ENCODE measurements at regions not wholly inside any gene's neighbourhood (a gene's known extent, or its start where the extent isn't known, plus 50 kb on each side); places are given as distances from the start of the nearest gene placed in this dataset.
"Not testable (repeated sequence)": the region's sequence is repeated elsewhere in the genome, so short reads cannot be mapped to it uniquely, and the experiment has no call there.

DNA sequence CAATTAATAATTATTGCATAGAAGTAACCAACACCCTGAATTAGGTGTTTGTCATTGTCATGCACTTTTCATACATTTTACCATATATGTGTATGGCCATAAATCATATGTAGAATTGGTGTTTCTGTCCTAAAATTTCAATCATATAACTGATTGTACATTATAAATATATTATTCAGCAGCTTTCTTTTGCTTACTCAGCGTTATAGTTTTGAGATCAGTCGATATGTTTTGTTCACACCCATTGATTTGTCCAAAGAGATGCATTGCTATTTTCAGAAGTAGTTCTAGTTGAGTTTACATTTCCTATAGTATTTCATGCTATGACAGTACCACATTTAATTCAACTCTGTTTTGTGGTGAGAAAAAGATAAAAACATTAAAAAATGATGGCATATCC, 50.5 kb upstream of the PARP4 start:
- Mint-ChIP-seq H3K4me3 (ENCODE audit: unreplicated experiment) (no peak overlapping the region), H3K36me3 (ENCODE audit: unreplicated experiment) (no peaks in the 10 kb centered on the region), H3K27me3 (ENCODE audit: unreplicated experiment) (peaks cover 27% of the 10 kb centered on the region), H3K4me1 (ENCODE audit: unreplicated experiment) (no peaks in the 10 kb centered on the region), H3K27ac (ENCODE audit: unreplicated experiment) (no peak overlapping the region), H3K9me3 (ENCODE audit: unreplicated experiment) (no peaks in the 10 kb centered on the region)
- DNase-seq (ENCODE audit: extremely low spot score, unreplicated experiment), result no peak
- TF ChIP-seq, protein P1, sequence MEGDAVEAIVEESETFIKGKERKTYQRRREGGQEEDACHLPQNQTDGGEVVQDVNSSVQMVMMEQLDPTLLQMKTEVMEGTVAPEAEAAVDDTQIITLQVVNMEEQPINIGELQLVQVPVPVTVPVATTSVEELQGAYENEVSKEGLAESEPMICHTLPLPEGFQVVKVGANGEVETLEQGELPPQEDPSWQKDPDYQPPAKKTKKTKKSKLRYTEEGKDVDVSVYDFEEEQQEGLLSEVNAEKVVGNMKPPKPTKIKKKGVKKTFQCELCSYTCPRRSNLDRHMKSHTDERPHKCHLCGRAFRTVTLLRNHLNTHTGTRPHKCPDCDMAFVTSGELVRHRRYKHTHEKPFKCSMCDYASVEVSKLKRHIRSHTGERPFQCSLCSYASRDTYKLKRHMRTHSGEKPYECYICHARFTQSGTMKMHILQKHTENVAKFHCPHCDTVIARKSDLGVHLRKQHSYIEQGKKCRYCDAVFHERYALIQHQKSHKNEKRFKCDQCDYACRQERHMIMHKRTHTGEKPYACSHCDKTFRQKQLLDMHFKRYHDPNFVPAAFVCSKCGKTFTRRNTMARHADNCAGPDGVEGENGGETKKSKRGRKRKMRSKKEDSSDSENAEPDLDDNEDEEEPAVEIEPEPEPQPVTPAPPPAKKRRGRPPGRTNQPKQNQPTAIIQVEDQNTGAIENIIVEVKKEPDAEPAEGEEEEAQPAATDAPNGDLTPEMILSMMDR (IDR thresholded peaks at IDR 0.05), result no peak

DNA sequence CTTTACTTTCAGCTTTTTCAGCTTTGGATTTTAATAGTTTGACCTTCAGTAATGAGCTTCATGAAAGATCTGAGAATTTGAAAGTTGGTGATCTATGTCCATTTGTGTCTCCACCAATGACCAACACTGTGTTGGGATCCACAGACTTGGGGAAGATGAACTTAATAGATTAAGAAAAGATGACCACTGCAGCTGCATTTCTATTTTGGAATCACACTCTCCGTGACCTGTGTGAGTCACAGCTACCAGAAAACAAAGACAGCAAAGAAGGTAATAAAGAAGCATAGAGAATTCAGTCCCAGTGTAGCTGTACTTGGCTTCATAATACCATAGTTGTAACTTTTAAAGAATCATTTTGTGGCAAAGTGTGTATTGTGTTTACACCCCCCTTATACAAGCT, 51.4 kb upstream of the PARP4 start:
- not testable (repeated sequence) for H3K4me3 Mint-ChIP-seq (ENCODE audit: unreplicated experiment); H3K9me3 Mint-ChIP-seq (ENCODE audit: unreplicated experiment); DNase-seq (ENCODE audit: extremely low spot score, unreplicated experiment); H3K4me1 Mint-ChIP-seq (ENCODE audit: unreplicated experiment); H3K36me3 Mint-ChIP-seq (ENCODE audit: unreplicated experiment); H3K27ac Mint-ChIP-seq (ENCODE audit: unreplicated experiment)
- H3K27me3 Mint-ChIP-seq (ENCODE audit: unreplicated experiment), result peaks cover 20% of the 10 kb centered on the region

DNA sequence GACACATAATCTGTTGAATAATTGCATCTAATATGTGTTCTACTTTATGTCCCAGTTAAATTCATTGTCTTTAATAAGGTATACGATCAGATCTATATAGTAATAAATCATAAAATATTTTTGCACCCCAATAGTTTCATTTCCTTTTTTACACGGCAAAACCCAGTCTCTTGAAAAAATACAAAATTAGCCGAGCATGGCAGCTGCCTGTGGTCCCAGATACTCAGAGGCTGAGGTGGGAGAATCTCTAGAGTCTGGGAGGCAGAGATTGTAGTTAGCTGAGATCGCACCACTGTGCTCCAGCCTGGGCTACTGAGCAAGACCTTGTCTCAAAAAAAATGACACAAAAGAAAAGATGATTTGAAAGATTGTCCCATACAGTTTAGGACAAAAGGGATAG, 52.3 kb upstream of the PARP4 start:
- H3K27me3 Mint-ChIP-seq (ENCODE audit: unreplicated experiment), result peaks cover 22% of the 10 kb centered on the region
- H3K9me3 Mint-ChIP-seq (ENCODE audit: unreplicated experiment), result no peaks in the 10 kb centered on the region
- no peak for DNase-seq (ENCODE audit: extremely low spot score, unreplicated experiment)
- TF ChIP-seq, protein P1 (IDR thresholded peaks at IDR 0.05), result no peak
- no peaks in the 10 kb centered on the region for H3K4me1 Mint-ChIP-seq (ENCODE audit: unreplicated experiment)
- H3K27ac Mint-ChIP-seq (ENCODE audit: unreplicated experiment), result no peak overlapping the region
- H3K4me3 Mint-ChIP-seq (ENCODE audit: unreplicated experiment), result no peak overlapping the region
- no peaks in the 10 kb centered on the region for H3K36me3 Mint-ChIP-seq (ENCODE audit: unreplicated experiment)

DNA sequence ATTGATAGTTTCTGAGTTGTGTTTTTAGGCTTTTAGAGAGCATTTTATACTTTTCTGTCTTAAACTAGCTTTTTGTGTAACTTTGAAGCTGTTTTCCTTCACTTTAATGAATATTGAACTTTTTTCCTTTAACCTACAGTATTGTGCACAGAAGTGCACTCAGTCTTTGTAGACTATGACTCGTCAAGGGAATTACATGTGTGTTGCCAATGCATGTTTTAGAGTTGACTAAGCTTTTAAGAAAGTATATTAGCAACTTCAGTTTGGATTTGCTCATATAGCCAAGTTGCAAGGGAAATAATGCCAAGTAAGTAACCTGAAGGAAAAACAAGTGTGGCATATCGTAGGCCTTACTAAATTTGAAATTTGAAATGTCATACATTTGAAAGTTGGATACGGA, 55.0 kb upstream of the PARP4 start:
- H3K27ac Mint-ChIP-seq (ENCODE audit: unreplicated experiment); H3K4me3 Mint-ChIP-seq (ENCODE audit: unreplicated experiment); H3K36me3 Mint-ChIP-seq (ENCODE audit: unreplicated experiment); DNase-seq (ENCODE audit: extremely low spot score, unreplicated experiment); H3K9me3 Mint-ChIP-seq (ENCODE audit: unreplicated experiment); H3K4me1 Mint-ChIP-seq (ENCODE audit: unreplicated experiment): not testable (repeated sequence)
- peaks cover 24% of the 10 kb centered on the region for H3K27me3 Mint-ChIP-seq (ENCODE audit: unreplicated experiment)

DNA sequence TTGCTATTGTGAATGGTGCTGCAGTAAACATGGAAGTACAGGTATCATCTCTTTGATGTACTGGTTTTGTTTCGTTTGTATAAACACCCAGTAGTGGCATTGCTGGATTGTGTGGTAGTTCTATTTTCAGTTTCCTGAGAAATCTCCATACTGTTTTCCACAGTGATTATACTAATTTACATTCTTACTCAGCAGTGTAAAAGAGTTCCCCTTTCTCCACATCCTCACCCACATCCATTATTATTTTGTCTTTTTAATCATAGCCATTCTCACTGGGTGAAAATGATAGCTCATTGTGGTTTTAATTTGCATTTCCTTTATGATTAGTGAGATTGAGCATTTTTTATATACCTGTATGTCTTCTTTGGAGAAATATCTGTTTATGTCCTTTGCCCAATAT, 62.3 kb upstream of the PARP4 start:
- Mint-ChIP-seq H3K27me3 (ENCODE audit: unreplicated experiment) (peaks cover 26% of the 10 kb centered on the region), H3K36me3 (ENCODE audit: unreplicated experiment) (no peaks in the 10 kb centered on the region), H3K27ac (ENCODE audit: unreplicated experiment) (no peak overlapping the region), H3K4me3 (ENCODE audit: unreplicated experiment) (no peak overlapping the region), H3K9me3 (ENCODE audit: unreplicated experiment) (peaks cover 9% of the 10 kb centered on the region), H3K4me1 (ENCODE audit: unreplicated experiment) (no peaks in the 10 kb centered on the region)
- TF ChIP-seq, protein P1 (IDR thresholded peaks at IDR 0.05), result no peak
- DNase-seq (ENCODE audit: extremely low spot score, unreplicated experiment), result no peak

DNA sequence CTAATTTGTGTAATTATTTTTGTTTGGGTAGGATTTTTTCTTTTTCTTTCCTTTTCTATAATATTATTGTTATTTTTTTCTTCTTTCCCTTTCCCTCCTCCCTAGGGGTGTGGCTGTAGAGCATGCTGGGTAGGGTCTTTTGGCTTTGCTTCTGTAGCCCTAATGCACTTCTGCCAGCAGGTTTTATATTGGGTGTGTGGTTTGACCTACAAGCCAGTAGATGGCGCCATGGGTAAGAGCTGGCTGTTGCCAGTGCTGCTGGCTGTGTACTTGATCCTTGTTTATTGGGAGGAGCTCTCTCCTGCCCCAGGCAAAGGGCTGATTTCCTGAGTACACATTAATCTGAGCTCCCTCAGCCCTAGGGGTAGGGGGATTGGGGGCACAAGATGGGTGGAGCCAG, 67.7 kb upstream of the PARP4 start:
- TF ChIP-seq, protein P1 (IDR thresholded peaks at IDR 0.05), result peak; percentile 56
- not testable (repeated sequence) for H3K4me3 Mint-ChIP-seq (ENCODE audit: unreplicated experiment); H3K27ac Mint-ChIP-seq (ENCODE audit: unreplicated experiment); DNase-seq (ENCODE audit: extremely low spot score, unreplicated experiment); H3K4me1 Mint-ChIP-seq (ENCODE audit: unreplicated experiment); H3K9me3 Mint-ChIP-seq (ENCODE audit: unreplicated experiment); H3K36me3 Mint-ChIP-seq (ENCODE audit: unreplicated experiment)
- H3K27me3 Mint-ChIP-seq (ENCODE audit: unreplicated experiment), result peaks cover 33% of the 10 kb centered on the region

DNA sequence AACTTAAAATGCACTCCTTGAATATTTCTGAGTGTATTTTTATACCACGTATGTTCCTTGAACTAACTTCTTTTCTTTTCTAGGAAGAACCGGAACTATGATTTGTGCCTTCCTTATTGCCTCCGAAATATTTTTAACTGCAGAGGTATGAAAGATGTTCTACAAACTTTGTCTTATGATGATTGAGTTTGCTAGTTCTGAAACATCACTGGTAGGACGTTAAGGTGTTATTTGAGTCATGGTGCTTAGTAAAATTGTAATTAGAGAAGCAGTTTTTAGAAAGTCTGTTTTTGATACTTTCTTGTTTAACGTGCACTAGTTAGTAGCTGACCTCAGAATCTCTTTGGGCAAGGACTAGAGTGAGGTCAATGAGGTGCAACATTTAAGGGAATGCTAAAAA, 69.0 kb upstream of the PARP4 start:
- not testable (repeated sequence) for DNase-seq (ENCODE audit: extremely low spot score, unreplicated experiment); H3K36me3 Mint-ChIP-seq (ENCODE audit: unreplicated experiment); H3K4me1 Mint-ChIP-seq (ENCODE audit: unreplicated experiment); H3K4me3 Mint-ChIP-seq (ENCODE audit: unreplicated experiment); H3K27ac Mint-ChIP-seq (ENCODE audit: unreplicated experiment); H3K9me3 Mint-ChIP-seq (ENCODE audit: unreplicated experiment)
- peaks cover 27% of the 10 kb centered on the region for H3K27me3 Mint-ChIP-seq (ENCODE audit: unreplicated experiment)

DNA sequence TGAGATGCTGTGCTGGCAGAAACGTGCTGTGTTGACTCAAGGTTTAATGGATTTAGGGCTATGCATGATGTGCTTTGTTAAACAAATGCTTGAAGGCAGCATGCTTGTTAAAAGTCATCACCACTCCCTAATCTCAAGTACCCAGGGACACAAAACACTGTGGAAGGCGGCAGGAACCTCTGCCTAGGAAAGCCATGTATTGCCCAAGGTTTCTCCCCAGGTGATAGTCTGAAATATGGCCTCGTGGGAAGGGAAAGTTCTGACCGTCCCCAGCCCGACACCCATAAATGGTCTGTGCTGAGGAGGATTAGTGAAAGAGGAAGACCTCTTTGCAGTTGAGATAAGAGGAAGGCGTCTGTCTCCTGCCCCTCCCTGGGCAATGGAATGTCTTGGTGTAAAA, 79.1 kb upstream of the PARP4 start:
- peaks cover 12% of the 10 kb centered on the region for H3K27me3 Mint-ChIP-seq (ENCODE audit: unreplicated experiment)
- not testable (repeated sequence) for H3K4me3 Mint-ChIP-seq (ENCODE audit: unreplicated experiment); H3K36me3 Mint-ChIP-seq (ENCODE audit: unreplicated experiment); H3K9me3 Mint-ChIP-seq (ENCODE audit: unreplicated experiment); DNase-seq (ENCODE audit: extremely low spot score, unreplicated experiment); H3K27ac Mint-ChIP-seq (ENCODE audit: unreplicated experiment); H3K4me1 Mint-ChIP-seq (ENCODE audit: unreplicated experiment)

DNA sequence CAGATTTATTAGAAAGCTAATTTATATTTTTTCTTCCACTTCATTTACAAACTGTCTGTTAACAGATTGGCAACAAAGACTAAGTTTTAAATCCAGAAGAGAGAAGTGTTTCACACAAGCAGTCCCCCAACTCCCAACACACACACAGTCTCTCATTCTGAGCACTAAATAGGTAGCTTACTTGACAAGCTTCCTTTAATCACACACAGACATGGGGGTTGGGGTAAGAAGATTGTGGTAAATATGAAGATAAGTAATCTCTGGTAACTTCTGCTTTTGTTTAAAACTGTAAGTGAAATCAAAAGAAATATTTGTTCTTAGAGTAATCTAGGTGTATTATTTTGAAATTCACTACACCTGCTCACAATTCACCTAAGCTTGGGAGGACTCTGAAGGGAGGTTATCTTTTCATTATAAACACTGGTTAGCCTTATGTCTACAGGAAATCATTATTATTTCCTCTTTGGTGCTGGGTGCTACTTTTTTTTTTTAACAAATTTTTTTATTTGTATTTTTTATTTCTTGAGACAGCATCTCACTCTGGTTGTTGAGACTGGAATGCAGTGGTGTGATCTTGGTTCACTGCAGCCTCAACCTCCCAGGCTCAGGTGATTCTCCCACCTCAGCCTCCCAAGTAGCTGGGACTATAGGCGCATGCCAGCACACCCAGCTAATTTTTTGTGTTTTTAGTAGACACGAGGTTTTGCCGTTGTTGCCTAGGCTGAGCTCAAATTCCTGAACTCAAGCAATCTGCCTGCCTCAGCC, 82.1 kb upstream of the ATP12A start:
- H3K9me3 Mint-ChIP-seq (ENCODE audit: unreplicated experiment); DNase-seq (ENCODE audit: extremely low spot score, unreplicated experiment); H3K4me1 Mint-ChIP-seq (ENCODE audit: unreplicated experiment): not testable (repeated sequence)

More for the DNA sequence above, 82.1 kb upstream of the ATP12A start:
- H3K27me3 Mint-ChIP-seq (ENCODE audit: unreplicated experiment), result peaks cover 14% of the 10 kb centered on the region
- not testable (repeated sequence) for H3K27ac Mint-ChIP-seq (ENCODE audit: unreplicated experiment); H3K4me3 Mint-ChIP-seq (ENCODE audit: unreplicated experiment); H3K36me3 Mint-ChIP-seq (ENCODE audit: unreplicated experiment)
